Mesenchymal stem cell (in vitro differentiated cells and primary cell): ENCODE measurements at regions not wholly inside any gene's neighbourhood (a gene's known extent, or its start where the extent isn't known, plus 50 kb on each side); places are given as distances from the start of the nearest gene placed in this dataset.

ENCODE experiments used
- DNase-seq: peaks from one replicate; pipeline ENCODE4 v3.0.0-alpha.2; 2013
- H2AFZ ChIP-seq: one replicate; pipeline ENCODE4 v1.6.1; 2013; ENCODE audit warnings: low read depth, mild to moderate bottlenecking, control low read depth, inconsistent platforms, low read length, moderate library complexity
- H2AK5ac ChIP-seq: 2 replicates; pipeline ENCODE4 v1.6.1; 2013; ENCODE audit warnings: low read length, moderate library complexity, mild to moderate bottlenecking, inconsistent platforms; ENCODE audit not compliant: severe bottlenecking
- H2BK120ac ChIP-seq: one replicate; pipeline ENCODE4 v1.6.1; 2013; ENCODE audit warnings: low read depth, mild to moderate bottlenecking, inconsistent platforms, low read length, moderate library complexity
- H2BK12ac ChIP-seq, 2 experiments: one replicate each; pipeline ENCODE4 v1.6.1; 2013; ENCODE audit warnings: inconsistent platforms in 2 of 2, low read length in 2 of 2, mild to moderate bottlenecking in 2 of 2, moderate library complexity in 2 of 2, control low read depth in 1 of 2
- H2BK15ac ChIP-seq: one replicate; pipeline ENCODE4 v1.6.1; 2013; ENCODE audit warnings: mild to moderate bottlenecking, low read depth, inconsistent platforms; ENCODE audit not compliant: poor library complexity, severe bottlenecking
- H2BK5ac ChIP-seq: 2 replicates; pipeline ENCODE4 v1.6.1; 2013; ENCODE audit warnings: low read depth, mild to moderate bottlenecking, low read length, control low read depth, inconsistent platforms; ENCODE audit not compliant: poor library complexity, severe bottlenecking
- H3K14ac ChIP-seq, 2 experiments: one replicate each; pipeline ENCODE4 v1.6.1; 2013; ENCODE audit warnings: inconsistent platforms in 2 of 2, low read length in 2 of 2, control low read depth in 1 of 2, mild to moderate bottlenecking in 1 of 2, moderate library complexity in 1 of 2
- H3K18ac ChIP-seq, 2 experiments: one replicate each; pipeline ENCODE4 v1.6.1; 2013; ENCODE audit warnings: inconsistent platforms in 2 of 2, low read length in 2 of 2, control low read depth in 1 of 2, low read depth in 1 of 2, mild to moderate bottlenecking in 1 of 2
- H3K23ac ChIP-seq, 2 experiments: one replicate each; pipeline ENCODE4 v1.6.1; 2013; ENCODE audit warnings: inconsistent platforms in 2 of 2, low read length in 2 of 2, mild to moderate bottlenecking in 2 of 2, moderate library complexity in 2 of 2, control low read depth in 1 of 2
- H3K27ac ChIP-seq: 2 replicates; pipeline ENCODE4 v1.5.1; 2013; ENCODE audit warnings: mild to moderate bottlenecking, moderate library complexity, low read length, control low read depth, inconsistent platforms; ENCODE audit not compliant: poor library complexity, severe bottlenecking
- H3K27me3 ChIP-seq, 2 experiments: 2 replicates each; pipeline versions ENCODE4 v1.6.1 to v1.7.0; 2013; ENCODE audit warnings: low read length in 2 of 2, mild to moderate bottlenecking in 2 of 2, moderate library complexity in 2 of 2, control low read depth in 1 of 2, inconsistent platforms in 1 of 2; ENCODE audit not compliant: control insufficient read depth in 1 of 2, insufficient read depth in 1 of 2
- H3K36me3 ChIP-seq, 2 experiments: 2 replicates each; pipeline versions ENCODE4 v1.6.1 to v1.7.0; 2013; ENCODE audit warnings: low read length in 2 of 2, control low read depth in 1 of 2, inconsistent platforms in 1 of 2, low read depth in 1 of 2, mild to moderate bottlenecking in 1 of 2; ENCODE audit not compliant: insufficient read depth in 2 of 2, control insufficient read depth in 1 of 2
- H3K4ac ChIP-seq, 2 experiments: one replicate each; pipeline ENCODE4 v1.6.1; 2013; ENCODE audit warnings: inconsistent platforms in 2 of 2, low read length in 2 of 2, mild to moderate bottlenecking in 2 of 2, moderate library complexity in 2 of 2, control low read depth in 1 of 2, low read depth in 1 of 2
- H3K4me1 ChIP-seq: 2 replicates; pipeline ENCODE4 v1.6.1; 2013; ENCODE audit warnings: low read depth, low read length, control low read depth; ENCODE audit not compliant: control insufficient read depth, insufficient read depth
- H3K4me2 ChIP-seq: 2 replicates; pipeline ENCODE4 v1.6.1; 2013; ENCODE audit warnings: low read length, mild to moderate bottlenecking, inconsistent platforms; ENCODE audit not compliant: poor library complexity, severe bottlenecking
- H3K4me3 ChIP-seq, 2 experiments: 2 replicates each; pipeline versions ENCODE4 v1.5.1 to v1.7.0; 2013; ENCODE audit warnings: low read length in 2 of 2, mild to moderate bottlenecking in 2 of 2, control low read depth in 1 of 2, low read depth in 1 of 2; ENCODE audit not compliant: insufficient read depth in 1 of 2
- H3K79me1 ChIP-seq: replicated peaks from 2 replicates; pipeline ENCODE4 v1.6.1; 2013; ENCODE audit warnings: mild to moderate bottlenecking, control low read depth, low read length, inconsistent platforms; ENCODE audit not compliant: poor library complexity, severe bottlenecking
- H3K9ac ChIP-seq: 2 replicates; pipeline ENCODE4 v1.7.0; 2013; ENCODE audit warnings: mild to moderate bottlenecking, low read length, moderate library complexity
- H3K9me3 ChIP-seq: 2 replicates; pipeline ENCODE4 v1.7.0; 2013; ENCODE audit warnings: mild to moderate bottlenecking, low read length; ENCODE audit not compliant: control insufficient read depth
- H4K8ac ChIP-seq: one replicate; pipeline ENCODE4 v1.6.1; 2013; ENCODE audit warnings: inconsistent platforms, mild to moderate bottlenecking, low read length, moderate library complexity
- H4K91ac ChIP-seq: one replicate; pipeline ENCODE4 v1.6.1; 2013; ENCODE audit warnings: mild to moderate bottlenecking, low read length, inconsistent platforms
- WGBS: methylation state at CpG from one replicate; pipeline ENCODE4 v1.1.7; 2013; ENCODE audit warnings: mixed read lengths; 5-methylcytosine and 5-hydroxymethylcytosine counted together

- Histone ChIP-seq H3K4me3 (no peak overlapping the region), H2BK120ac (no peak overlapping the region), H3K4me2 (no peak overlapping the region), H2AK5ac (no peak overlapping the region), H3K9ac (no peak overlapping the region), H2BK15ac (no peak overlapping the region), H2BK12ac (no peak overlapping the region), H3K9me3 (peaks cover 4% of the 10 kb centered on the region), H4K91ac (no peak overlapping the region), H3K4me1 (no peaks in the 10 kb centered on the region), H4K8ac (no peak overlapping the region), H3K79me1 (no peaks in the 10 kb centered on the region), H3K36me3 (no peaks in the 10 kb centered on the region), H2BK5ac (no peak overlapping the region), H3K23ac (no peak overlapping the region), H3K27me3 (no peaks in the 10 kb centered on the region), H3K18ac (no peak overlapping the region), H3K27ac (no peak overlapping the region), H3K4ac (no peak overlapping the region), H3K14ac (no peak overlapping the region), H2AFZ (no peak overlapping the region)
- no peak for DNase-seq
- 83% methylated on average over 1 of the region's 3 CpGs for WGBS
Measured at GRCh38 chr5:128673000-128673399, 135.0 kb upstream of the FBN2 start.

GRCh38 chr5:128673411-128673957 is 135.4 kb upstream of the FBN2 start:
- no peaks in the 10 kb centered on the region for H3K4me1 ChIP-seq
- no peaks in the 10 kb centered on the region for H3K79me1 ChIP-seq
- 100% methylated on average over 1 of the region's 1 CpG for WGBS
- H3K14ac ChIP-seq: no peak overlapping the region
- H4K8ac ChIP-seq: no peak overlapping the region
- no peak overlapping the region for H2BK5ac ChIP-seq
- no peak overlapping the region for H2AK5ac ChIP-seq
- no peak overlapping the region for H3K23ac ChIP-seq
- no peaks in the 10 kb centered on the region for H3K27me3 ChIP-seq
- H3K4ac ChIP-seq: no peak overlapping the region
- H2BK120ac ChIP-seq: no peak overlapping the region
- H3K18ac ChIP-seq: no peak overlapping the region
- H2AFZ ChIP-seq: no peak overlapping the region
- H2BK15ac ChIP-seq: no peak overlapping the region
- no peak overlapping the region for H4K91ac ChIP-seq
- DNase-seq: no peak
- no peak overlapping the region for H2BK12ac ChIP-seq
- H3K4me2 ChIP-seq: no peak overlapping the region
- H3K9me3 ChIP-seq: peaks cover 4% of the 10 kb centered on the region
- no peak overlapping the region for H3K4me3 ChIP-seq
- no peak overlapping the region for H3K9ac ChIP-seq
- no peaks in the 10 kb centered on the region for H3K36me3 ChIP-seq
- no peak overlapping the region for H3K27ac ChIP-seq

GRCh38 chr5:128673970-128674369 is 135.9 kb upstream of the FBN2 start:
- H2AK5ac ChIP-seq: no peak overlapping the region

GRCh38 chr5:128674837-128675446 is 136.9 kb upstream of the FBN2 start:
- no peak overlapping the region for H3K14ac ChIP-seq
- 62% methylated on average over 2 of the region's 3 CpGs for WGBS
- no peak overlapping the region for H3K9ac ChIP-seq
- H3K4me1 ChIP-seq: no peaks in the 10 kb centered on the region
- H3K36me3 ChIP-seq: no peaks in the 10 kb centered on the region
- H3K4me3 ChIP-seq: no peak overlapping the region
- no peaks in the 10 kb centered on the region for H3K27me3 ChIP-seq
- H2AK5ac ChIP-seq: no peak overlapping the region
- H2BK12ac ChIP-seq: no peak overlapping the region
- H2BK120ac ChIP-seq: no peak overlapping the region
- H2BK5ac ChIP-seq: no peak overlapping the region
- no peak overlapping the region for H3K4ac ChIP-seq
- no peak overlapping the region for H2BK15ac ChIP-seq
- no peak overlapping the region for H3K27ac ChIP-seq
- no peak overlapping the region for H3K23ac ChIP-seq
- H3K4me2 ChIP-seq: no peak overlapping the region
- H4K8ac ChIP-seq: no peak overlapping the region
- no peaks in the 10 kb centered on the region for H3K79me1 ChIP-seq
- H3K9me3 ChIP-seq: peaks cover 4% of the 10 kb centered on the region
- H3K18ac ChIP-seq: no peak overlapping the region
- no peak overlapping the region for H2AFZ ChIP-seq
- H4K91ac ChIP-seq: no peak overlapping the region
- peak; percentile 55 for DNase-seq

More at GRCh38 chr5:128673970-128674369, 135.9 kb upstream of the FBN2 start:
- Histone ChIP-seq H3K4me1 (no peaks in the 10 kb centered on the region), H2AFZ (no peak overlapping the region), H4K8ac (no peak overlapping the region), H2BK120ac (no peak overlapping the region), H3K4me2 (no peak overlapping the region), H2BK15ac (no peak overlapping the region), H3K79me1 (no peaks in the 10 kb centered on the region), H3K36me3 (no peaks in the 10 kb centered on the region), H2BK5ac (no peak overlapping the region), H4K91ac (no peak overlapping the region), H3K9ac (no peak overlapping the region), H3K14ac (no peak overlapping the region), H3K18ac (no peak overlapping the region), H3K27me3 (no peaks in the 10 kb centered on the region), H3K27ac (no peak overlapping the region), H3K23ac (no peak overlapping the region), H3K4me3 (no peak overlapping the region), H2BK12ac (no peak overlapping the region), H3K9me3 (peaks cover 4% of the 10 kb centered on the region), H3K4ac (no peak overlapping the region)
- 71% methylated on average over 2 of the region's 3 CpGs for WGBS
- no peak for DNase-seq
